Posterior vena cava (tissue), 2 donors: ENCODE measurements at regions not wholly inside any gene's neighbourhood (a gene's known extent, or its start where the extent isn't known, plus 50 kb on each side); places are given as distances from the start of the nearest gene placed in this dataset.

Experiments
- DNase-seq: peaks from one replicate; pipeline ENCODE4 v3.0.0-alpha.2; 2020; ENCODE audit warnings: low spot score
- intact Hi-C, 2 donors: fragments of 100-400 bp; cut with DNase I; formaldehyde crosslinking; loops; one replicate each; pipeline versions ENCODE4 v1.14.1 to v1.14.2; 2022 to 2023
- donor health status: DM: yes; HTN: yes; CAD: no.
- donor health status: DM: yes; HTN: yes; CAD: no.

DNA sequence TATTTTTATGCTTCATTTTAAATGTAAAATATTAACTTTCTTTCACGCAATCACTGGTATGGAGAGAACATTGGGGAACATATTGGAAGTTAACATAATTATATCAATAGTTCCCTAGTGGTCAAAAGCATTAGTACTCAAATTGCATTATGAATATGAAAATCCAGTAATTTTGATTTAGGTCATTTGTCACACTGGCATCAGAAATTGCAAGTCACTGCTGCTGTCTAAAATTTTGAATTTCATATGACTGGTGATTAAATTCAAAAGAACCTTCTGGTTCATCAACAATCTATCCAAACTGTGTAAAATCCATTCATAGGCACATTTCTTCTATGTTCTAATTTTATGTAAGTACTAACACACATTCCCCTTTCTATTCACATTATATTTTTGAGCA is 2235.7 kb upstream of the PCDH20 start:
- intact Hi-C loops, result no loop called here
- DNase-seq, result no peak

DNA sequence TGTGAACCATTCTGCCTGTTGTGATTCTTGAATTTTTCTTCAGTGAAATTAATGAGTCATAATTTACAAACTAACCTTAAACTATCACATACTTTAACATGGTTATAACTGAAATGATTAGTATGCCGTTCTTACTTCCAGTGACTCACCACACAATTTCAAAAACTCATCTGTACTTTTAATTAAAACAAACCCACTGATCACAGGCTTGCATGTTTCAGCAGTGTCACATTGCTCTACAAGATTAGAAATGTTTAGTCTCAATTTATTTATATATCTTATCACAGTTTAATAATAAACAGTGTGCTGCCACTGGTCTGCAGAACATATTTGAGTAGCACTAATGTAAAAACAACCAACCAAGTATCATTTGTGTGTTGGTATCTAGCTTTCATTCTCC is 2227.9 kb upstream of the PCDH20 start:
- DNase-seq, result no peak
- intact Hi-C loops, result no loop called here

DNA sequence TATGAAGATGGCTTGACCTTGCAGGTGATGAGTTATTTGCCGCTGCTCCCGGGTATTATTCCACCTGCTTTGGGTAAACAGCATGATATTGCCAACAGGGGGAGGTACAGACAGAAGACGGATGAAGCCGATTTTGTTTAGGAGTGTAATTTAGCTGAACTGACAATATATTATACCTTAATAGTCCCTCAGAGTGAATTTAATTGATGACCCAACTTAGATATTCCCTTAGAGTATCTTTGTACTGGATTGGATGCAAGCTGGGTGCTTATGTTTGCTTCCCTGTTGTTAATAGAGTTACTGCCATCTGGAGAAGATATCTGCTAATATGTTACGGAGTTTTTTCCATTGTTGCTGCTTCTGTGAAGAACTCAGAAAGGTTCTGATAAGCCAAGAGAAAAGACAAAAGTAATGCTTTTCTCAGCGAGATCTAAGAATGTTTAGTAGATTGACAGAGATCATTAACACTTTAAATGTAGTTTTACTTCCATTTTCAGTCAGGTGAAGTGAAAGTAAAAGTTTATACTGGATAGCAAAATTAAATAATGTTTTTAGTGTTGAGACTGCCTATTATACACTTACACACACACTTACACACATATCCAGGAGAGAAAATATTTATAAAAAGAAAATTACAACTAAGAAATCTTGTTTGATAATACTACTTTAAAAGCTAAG is 2220.8 kb upstream of the PCDH20 start:
- intact Hi-C loops, result no loop called here
- no peak for DNase-seq

DNA sequence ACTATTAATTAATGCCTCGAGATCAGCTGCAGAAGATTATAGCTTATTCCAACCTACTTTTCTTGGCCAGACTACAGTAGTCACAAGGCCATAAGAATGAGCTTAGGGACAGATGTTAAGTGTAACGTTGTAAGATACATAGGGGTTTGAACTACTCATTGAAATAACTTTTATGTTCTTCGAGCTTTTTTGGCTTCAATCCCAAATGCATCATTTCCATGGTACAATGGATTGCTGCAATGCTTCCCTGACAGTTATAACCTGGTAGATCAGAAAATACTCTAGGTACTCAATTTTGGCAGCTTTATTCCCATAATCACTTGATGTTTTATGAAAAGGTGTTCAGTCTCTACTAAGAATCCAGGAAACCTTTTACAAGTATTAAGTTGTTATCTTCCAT is 2216.7 kb upstream of the PCDH20 start:
- DNase-seq, result no peak
- intact Hi-C loops, result no loop called here

DNA sequence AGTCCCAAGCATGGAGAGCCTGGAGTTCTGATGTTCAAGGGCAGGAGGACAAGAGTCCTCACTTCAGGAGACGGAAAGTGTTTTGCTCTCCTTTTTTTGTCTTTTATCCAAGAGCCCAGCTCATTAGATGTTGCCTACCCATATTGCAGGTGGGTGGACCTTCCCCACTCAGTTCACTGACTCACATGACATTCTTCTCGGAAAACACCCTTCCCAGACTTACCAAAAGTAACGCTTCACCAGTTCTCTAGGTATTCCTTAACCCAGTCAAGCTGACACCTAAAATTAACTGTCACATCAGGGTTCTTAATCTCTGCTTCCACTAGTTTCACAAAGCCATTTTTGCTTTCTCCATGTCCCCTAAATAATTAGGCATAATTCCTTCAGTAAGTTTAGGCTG is 2215.4 kb upstream of the PCDH20 start:
- DNase-seq, result no peak
- intact Hi-C loops, result no loop called here

DNA sequence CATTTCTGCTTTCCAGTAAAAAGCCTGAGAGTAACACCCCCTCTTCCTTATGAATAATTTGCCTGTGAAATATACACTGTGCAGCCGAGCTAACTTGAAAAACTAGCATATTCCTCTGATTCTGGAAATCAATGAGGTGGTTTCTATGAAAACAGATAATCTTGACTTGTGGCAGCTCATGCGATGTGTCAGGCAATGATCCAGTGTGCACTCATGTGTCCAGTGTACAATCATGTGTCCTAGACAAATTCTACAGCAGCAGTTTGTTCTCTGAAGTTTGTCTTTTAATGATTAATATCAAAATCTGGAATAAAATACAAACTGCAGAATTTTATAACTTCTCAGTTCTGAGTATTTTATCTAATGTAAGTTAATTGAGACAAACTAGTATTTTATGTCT is 2213.9 kb upstream of the PCDH20 start:
- intact Hi-C loops, result no loop called here
- no peak for DNase-seq

DNA sequence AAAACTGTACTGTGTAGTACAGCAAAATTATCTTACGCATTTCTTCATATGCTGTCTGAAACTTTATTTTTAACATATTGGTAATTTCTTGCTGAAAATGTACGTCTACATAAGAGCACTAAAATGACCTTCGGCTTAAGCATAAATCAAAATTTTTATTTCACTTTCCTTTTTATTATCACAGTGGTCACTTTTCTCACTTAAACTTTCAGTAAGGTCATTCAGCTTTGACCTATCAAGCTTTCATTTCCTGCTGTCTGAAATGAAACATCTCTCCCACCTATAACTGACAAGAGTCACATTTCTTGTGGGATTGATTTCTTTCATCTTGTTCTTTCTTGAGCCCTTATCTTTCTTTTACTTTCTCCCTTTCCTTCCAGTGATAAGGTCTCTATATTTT is 2212.7 kb upstream of the PCDH20 start:
- intact Hi-C loops, result no loop called here
- no peak for DNase-seq

DNA sequence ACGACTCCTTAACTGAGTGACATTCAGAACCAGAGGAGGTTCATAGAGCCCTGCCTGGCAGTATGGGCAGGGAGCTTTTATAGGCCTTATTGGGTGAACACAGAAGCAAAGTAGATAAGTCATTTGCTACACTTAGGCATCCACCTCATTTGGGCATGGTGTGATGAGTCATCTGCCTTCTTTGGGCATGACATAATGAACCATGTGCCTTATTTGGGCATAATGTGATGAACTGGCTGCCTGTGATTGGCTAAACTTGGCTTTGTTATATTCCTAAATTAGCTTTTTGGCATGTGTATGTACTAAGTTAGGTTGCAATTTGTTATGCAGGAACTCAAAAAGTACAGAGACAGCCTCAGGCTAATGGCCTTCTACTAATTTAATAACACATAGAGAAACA is 2210.2 kb upstream of the PCDH20 start:
- intact Hi-C loops, result no loop called here
- DNase-seq, result no peak

DNA sequence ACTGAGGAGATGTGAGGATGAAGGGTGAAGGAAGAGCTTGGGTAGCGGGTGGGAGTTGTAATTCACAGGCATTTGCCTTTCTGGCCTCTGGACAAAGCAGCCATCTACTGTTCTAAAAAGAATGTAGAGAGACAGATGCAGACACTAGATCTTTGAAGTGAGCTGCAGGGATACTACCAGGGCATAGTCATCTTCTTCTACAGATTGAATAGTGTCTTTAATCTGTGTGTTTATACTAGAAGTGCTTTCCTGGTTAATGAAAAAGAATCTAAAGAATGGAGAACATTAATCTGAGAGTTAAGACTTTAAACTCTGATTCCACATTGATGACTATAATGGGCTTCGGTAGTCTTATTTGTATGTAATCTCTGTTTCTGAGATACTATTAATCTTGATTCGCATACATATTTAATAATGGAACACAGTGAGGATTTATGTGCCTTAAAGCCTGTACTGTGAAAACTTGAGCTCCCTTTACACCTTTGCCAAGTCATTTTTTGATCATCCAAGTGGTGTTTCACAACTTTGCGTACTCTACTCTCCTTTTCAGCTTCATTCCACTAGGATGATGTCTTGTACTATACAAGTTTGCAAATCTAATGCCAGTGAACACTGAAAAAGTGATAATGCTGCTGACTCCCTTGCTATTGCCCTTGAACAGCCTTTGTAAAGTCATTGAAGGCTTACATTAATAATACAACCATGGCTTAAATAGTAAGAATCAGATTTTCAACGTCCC is 2199.4 kb upstream of the PCDH20 start:
- no peak for DNase-seq
- intact Hi-C loops, result no loop called here

DNA sequence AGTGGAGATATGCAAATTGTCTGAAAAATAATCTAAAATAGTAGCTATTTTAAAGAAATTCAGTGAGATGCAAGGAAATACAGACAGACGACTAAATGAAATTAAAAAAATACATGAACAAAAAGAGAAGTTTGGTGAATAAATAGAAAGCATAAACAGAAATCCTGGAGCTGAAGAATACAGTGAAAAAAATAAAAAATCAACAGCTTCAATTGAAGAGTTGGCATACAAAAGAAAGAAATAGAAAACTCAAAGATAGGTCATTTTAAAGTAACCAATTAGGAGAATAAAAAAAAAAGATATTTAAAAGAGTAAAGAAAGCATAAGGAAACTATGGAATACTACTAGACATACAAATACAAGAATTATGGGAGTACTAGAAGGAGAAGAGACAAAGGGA is 2191.5 kb upstream of the PCDH20 start:
- no peak for DNase-seq
- intact Hi-C loops, result no loop called here

DNA sequence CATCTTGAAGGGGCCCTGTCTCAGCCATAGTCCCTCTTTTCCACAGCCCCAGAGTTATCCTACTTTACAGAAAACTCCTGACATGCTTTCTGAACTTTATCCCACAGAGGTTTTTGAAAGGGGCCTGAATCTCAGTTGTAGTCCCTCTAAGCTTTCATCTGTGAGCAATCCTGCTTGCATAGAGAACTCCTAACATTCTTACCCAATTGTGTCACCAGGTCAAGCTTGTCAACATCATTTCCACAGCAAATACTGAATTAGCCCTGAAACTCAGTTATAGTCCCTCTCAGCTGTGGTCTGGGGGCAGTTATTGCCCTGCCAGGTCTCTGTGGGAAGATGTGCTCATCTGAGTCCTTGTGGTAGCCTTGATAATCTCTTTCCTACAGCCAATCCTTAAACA is 2190.3 kb upstream of the PCDH20 start:
- DNase-seq, result no peak
- intact Hi-C loops, result no loop called here

DNA sequence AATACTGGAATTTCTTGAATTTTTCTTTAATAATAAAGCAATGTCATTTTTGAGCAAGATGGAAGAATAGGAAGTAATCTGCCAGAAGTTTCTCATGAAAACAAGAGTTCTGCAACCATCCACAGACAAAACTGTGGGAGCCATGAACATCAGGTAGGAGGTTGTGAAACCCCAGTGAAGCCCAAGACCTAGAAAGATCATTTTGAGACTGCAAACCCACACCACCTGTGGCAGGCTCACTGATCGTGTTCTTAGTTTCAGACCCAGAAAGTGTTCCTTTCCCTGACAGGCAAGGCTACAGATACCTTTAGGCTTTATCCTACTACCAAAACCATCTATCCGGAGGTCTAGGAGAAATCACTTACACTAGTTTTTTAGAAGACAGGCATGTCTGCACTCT is 2189.8 kb upstream of the PCDH20 start:
- intact Hi-C loops, result no loop called here
- DNase-seq, result no peak

DNA sequence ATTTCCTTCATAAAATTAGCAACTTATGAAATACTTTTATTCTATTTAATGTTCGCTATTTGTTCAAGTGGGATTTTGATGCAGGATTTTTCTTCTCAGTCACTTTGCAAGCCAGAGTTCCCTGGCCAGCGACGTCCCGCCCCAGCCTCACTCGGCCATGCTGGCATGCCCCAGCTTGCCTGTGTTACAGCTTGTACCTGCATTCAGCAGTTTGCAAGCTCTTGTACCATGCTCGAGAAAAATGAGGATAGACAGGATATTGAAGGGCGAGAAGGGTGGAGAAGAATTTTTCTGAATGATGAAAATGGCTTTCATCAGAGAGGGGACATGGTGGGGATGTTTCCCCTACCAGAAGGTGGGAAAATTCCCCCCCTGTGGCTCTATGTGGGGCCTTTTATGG is 2180.2 kb upstream of the PCDH20 start:
- intact Hi-C loops, result no loop called here
- no peak for DNase-seq

DNA sequence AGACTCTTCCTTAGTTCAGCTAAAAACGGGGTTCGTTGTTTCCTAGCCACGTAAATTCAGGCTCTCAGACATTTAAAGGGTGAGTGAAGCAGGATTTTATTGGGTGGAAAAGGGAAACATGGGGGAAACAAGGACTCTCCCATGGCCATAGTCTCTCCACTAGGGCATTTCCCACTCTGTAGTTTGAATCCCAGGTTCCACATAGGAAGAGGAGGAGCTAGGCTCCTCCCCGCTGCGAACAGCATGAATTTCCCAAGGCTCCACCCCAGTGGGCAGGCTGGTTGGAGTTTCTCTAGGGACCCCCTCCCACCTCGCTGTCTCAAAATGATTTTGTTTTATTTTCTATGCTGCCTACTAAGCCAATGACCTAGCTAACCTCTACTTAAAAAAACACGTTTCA is 2170.8 kb upstream of the PCDH20 start:
- DNase-seq, result no peak
- intact Hi-C loops, result no loop called here

DNA sequence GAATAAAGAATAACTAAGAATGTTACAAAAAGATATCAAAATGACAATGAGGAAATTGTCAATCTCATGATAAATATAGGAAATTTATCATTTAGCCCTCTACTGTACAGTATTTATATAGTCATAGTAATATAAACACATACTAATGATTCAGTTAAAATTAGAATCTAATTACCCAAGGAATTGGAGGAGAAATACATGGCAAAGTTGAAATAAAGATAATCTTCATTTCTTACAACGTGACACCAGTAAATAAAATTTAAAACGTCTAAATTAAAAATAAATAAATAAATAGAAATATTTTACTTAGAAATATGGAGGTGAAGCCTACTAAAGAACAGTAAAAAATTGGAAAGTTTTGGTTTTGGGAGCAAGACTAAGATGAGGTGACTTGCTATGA is 2163.1 kb upstream of the PCDH20 start:
- intact Hi-C loops, result no loop called here
- no peak for DNase-seq

DNA sequence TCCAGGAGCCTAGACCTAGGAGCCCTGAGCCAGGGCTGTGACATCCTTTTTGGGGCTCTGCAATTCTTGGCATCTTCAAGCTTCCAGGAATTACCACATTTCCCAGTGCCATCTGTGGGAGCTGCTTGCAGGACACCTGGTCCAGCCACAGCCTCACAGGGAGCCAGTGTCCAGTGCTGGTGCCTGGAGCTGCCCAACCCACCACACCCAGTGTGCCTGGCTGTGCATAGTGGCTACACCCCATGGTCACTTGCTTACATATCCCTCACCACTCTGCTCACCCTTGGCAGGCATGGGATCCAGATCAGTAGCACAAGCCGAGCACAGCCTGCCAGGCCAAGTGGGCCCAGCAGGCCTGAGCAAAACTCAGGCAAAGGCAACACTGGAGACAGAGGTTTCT is 2151.4 kb upstream of the PCDH20 start:
- intact Hi-C loops, result no loop called here
- no peak for DNase-seq

DNA sequence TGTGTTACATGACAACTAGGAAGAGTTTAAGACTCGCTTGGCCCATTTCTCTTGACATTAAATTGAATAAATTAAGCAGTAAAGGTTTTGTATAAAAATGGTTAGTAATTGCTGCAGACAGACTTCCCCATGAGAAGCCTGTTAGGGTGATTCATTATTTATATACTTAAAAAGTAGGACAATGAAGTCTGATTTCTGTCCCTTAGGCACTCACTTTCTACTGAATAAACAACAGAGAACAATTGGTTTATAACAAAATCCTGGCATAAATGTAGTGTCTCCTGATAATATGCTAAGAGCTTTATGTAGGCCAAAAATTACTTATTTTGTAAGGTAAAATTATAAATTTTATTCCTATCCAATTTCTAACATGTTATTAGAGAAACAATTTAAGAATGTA is 2138.5 kb upstream of the PCDH20 start:
- intact Hi-C loops, result no loop called here
- no peak for DNase-seq

DNA sequence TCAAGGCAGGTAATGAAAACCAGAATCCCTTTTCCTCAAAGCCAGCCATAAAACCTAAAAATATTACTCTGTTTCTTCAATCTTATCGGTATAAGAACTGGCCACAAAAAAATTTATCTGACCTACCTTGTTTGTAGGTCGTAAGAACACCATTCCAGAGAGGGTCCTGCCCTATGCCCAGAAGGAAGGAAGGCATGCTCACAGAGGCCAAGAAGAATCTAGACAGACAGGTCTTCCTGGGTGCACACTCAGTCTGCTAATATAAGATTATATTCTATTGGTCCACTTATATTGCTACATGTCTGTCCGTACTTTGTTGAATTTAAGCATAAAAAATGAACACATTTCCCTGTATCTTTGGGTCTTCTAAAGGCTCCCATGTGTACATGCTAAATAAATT is 2136.1 kb upstream of the PCDH20 start:
- intact Hi-C loops, result no loop called here
- DNase-seq, result no peak

DNA sequence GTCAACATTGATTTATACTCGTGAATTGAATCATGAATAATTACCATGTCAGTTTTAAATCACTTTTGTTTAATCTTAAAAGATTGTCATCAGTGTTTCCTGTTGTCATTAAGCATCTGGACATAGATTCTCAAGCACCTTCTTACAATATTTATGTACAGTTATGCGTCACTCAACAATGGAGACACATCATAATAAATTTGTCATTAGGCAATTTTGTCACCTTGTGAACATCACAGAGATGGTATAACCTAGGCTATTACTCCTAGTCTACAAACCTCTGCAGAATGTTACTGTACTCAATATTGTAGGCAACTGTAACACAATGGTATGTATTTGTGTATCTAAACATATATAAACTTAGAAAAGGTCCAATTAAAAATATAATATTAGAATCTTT is 2130.9 kb upstream of the PCDH20 start:
- no peak for DNase-seq
- intact Hi-C loops, result loop anchor here in 1 of 2 donors (5.0 kb wide), 1 partner anchor 634 kb away; no protein-coding TSS in a partner anchor

DNA sequence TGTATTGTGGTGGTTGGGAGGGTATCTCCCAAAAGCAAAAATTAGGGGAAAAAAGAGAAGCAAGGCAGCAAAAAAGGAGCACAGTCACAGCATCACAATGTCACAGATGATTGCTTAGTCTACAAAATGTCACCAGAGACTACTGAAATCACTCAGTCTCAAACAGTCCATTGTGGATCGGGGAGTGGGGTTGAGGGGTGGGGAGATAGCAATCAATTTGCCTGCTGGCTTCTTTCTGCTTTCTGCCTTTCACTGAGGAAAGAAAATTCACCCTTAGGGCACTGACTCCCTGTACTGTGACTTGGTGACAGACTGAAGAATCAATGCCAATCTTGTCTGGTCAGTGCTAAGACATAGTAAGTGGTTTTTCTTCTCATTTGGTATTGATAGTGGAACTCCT is 2127.1 kb upstream of the PCDH20 start:
- intact Hi-C loops, result no loop called here
- no peak for DNase-seq

DNA sequence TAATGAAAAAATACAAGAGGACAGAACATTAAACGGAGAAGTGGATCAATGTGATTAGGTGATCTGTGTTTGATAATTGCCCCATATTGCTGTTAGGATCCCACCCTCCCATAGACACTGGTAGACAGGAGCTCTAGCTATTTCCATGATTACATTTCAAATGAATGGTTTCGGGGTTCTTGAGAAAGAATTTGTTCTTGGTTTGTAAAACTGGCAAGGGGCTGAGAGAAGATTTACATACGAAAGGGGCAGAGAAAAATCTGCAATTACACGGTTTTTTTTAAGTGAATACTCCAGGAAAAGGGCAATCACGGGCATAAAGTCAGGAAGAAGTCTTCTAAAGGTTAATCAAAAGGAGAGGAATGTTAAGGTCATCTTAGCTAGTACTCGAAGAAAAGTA is 2125.7 kb upstream of the PCDH20 start:
- no peak for DNase-seq

More for the DNA sequence above, 2125.7 kb upstream of the PCDH20 start:
- intact Hi-C loops, result no loop called here
